Fibroblast of the aortic adventitia (primary cell): ENCODE measurements at regions not wholly inside any gene's neighbourhood (a gene's known extent, or its start where the extent isn't known, plus 50 kb on each side); places are given as distances from the start of the nearest gene placed in this dataset.

Experiments
- DNase-seq: peaks from one replicate; pipeline ENCODE4 v3.0.0-alpha.2; 2010; ENCODE audit warnings: low read depth
- H3K4me3 ChIP-seq: 2 replicates; pipeline ENCODE4 v1.5.1; 2011; ENCODE audit warnings: low read depth, mild to moderate bottlenecking, control low read depth, low read length, moderate library complexity
- CTCF ChIP-seq: IDR thresholded peaks from 2 replicates; pipeline ENCODE4 v1.5.1; 2011; ENCODE audit warnings: mild to moderate bottlenecking, low read length, control low read depth, inconsistent platforms; ENCODE audit not compliant: insufficient read depth

- DNase-seq, result no peak
- no peak overlapping the region for H3K4me3 ChIP-seq
- TF ChIP-seq CTCF, result no peak
Measured at GRCh38 chr7:68492359-68492690, 1106.0 kb upstream of the AUTS2 start.

- TF ChIP-seq CTCF, result no peak
- no peak for DNase-seq
- no peak overlapping the region for H3K4me3 ChIP-seq
Measured at GRCh38 chr7:68503400-68503799, 1094.9 kb upstream of the AUTS2 start.

GRCh38 chr7:68504716-68505115 is 1093.6 kb upstream of the AUTS2 start:
- no peak overlapping the region for H3K4me3 ChIP-seq
- TF ChIP-seq CTCF, result no peak
- no peak for DNase-seq

GRCh38 chr7:68505721-68506120 is 1092.6 kb upstream of the AUTS2 start:
- TF ChIP-seq CTCF, result no peak
- H3K4me3 ChIP-seq, result no peak overlapping the region
- DNase-seq, result no peak

GRCh38 chr7:68507668-68508067 is 1090.6 kb upstream of the AUTS2 start:
- no peak for DNase-seq
- H3K4me3 ChIP-seq, result no peak overlapping the region
- no peak for TF ChIP-seq CTCF

GRCh38 chr7:68509054-68509453 is 1089.2 kb upstream of the AUTS2 start:
- TF ChIP-seq CTCF, result no peak
- no peak for DNase-seq
- no peak overlapping the region for H3K4me3 ChIP-seq

- no peak for DNase-seq
- H3K4me3 ChIP-seq, result no peak overlapping the region
- no peak for TF ChIP-seq CTCF
Measured at GRCh38 chr7:68509603-68510002, 1088.7 kb upstream of the AUTS2 start.
